GM23338 (cell line): ENCODE measurements at regions not wholly inside any gene's neighbourhood (a gene's known extent, or its start where the extent isn't known, plus 50 kb on each side); places are given as distances from the start of the nearest gene placed in this dataset.

Experiments
- ATAC-seq: fragments of 200-7000 bp; cut with Tn5 transposase; 3 replicates; pipeline ENCODE4 v1.9.1; 2020
- DNase-seq: peaks from one replicate; pipeline ENCODE4 v3.0.0-alpha.2; 2015; ENCODE audit warnings: low spot score
- H2AFZ ChIP-seq: fragments of 200-600 bp; sonication (generic); 2 replicates; pipeline ENCODE4 v1.8.0; 2016; ENCODE audit warnings: antibody characterized with exemption, mild to moderate bottlenecking, moderate library complexity
- H3F3A ChIP-seq: fragments of 200-600 bp; sonication (generic); replicated peaks from 2 replicates; pipeline ENCODE4 v1.8.0; 2017; ENCODE audit warnings: antibody characterized with exemption, mixed run types, low read depth
- H3K27ac ChIP-seq: fragments of 200-600 bp; sonication (generic); 2 replicates; pipeline ENCODE4 v1.6.1; 2016; ENCODE audit warnings: low read depth
- H3K27me3 ChIP-seq: fragments of 200-600 bp; sonication (generic); 2 replicates; pipeline ENCODE4 v1.8.0; 2016; ENCODE audit warnings: mild to moderate bottlenecking, mixed run types, moderate library complexity; ENCODE audit not compliant: insufficient read depth
- H3K36me3 ChIP-seq: fragments of 200-600 bp; sonication (generic); 2 replicates; pipeline ENCODE4 v1.8.0; 2016; ENCODE audit warnings: mild to moderate bottlenecking; ENCODE audit not compliant: insufficient read depth
- H3K4me1 ChIP-seq: fragments of 200-600 bp; sonication (generic); 2 replicates; pipeline ENCODE4 v1.8.0; 2016; ENCODE audit warnings: mild to moderate bottlenecking, moderate library complexity; ENCODE audit not compliant: insufficient read depth
- H3K4me2 ChIP-seq: fragments of 200-600 bp; sonication (generic); 2 replicates; pipeline ENCODE4 v1.7.1; 2017; ENCODE audit warnings: mixed run types
- H3K4me3 ChIP-seq: fragments of 200-600 bp; sonication (generic); 2 replicates; pipeline ENCODE4 v1.6.1; 2016; ENCODE audit warnings: mixed run types
- H3K79me2 ChIP-seq: fragments of 200-600 bp; sonication (generic); replicated peaks from 2 replicates; pipeline ENCODE4 v1.8.0; 2017; ENCODE audit warnings: mild to moderate bottlenecking; ENCODE audit not compliant: insufficient read depth
- H3K9me2 ChIP-seq: fragments of 200-600 bp; sonication (generic); 2 replicates; pipeline ENCODE4 v1.8.0; 2017; ENCODE audit not compliant: insufficient read depth
- H4K20me1 ChIP-seq: fragments of 200-600 bp; sonication (generic); replicated peaks from 2 replicates; pipeline ENCODE4 v1.8.0; 2017; ENCODE audit warnings: mild to moderate bottlenecking; ENCODE audit not compliant: insufficient read depth
- H3K27ac Mint-ChIP-seq: 2 replicates; pipeline ENCODE4 v1.8.0; 2020; ENCODE audit warnings: inconsistent platforms, mild to moderate bottlenecking, moderate library complexity, mixed read lengths
- H3K27me3 Mint-ChIP-seq: 3 replicates; pipeline ENCODE4 v1.8.0; 2022; ENCODE audit warnings: low read depth, mild to moderate bottlenecking, moderate library complexity, mixed read lengths, inconsistent platforms; ENCODE audit not compliant: insufficient read depth, poor library complexity
- H3K36me3 Mint-ChIP-seq: 3 replicates; pipeline ENCODE4 v1.8.0; 2021; ENCODE audit warnings: low read depth, mild to moderate bottlenecking, inconsistent platforms, moderate library complexity, mixed read lengths
- H3K4me1 Mint-ChIP-seq: 3 replicates; pipeline ENCODE4 v1.8.0; 2020; ENCODE audit warnings: mild to moderate bottlenecking, inconsistent platforms, mixed read lengths
- H3K4me3 Mint-ChIP-seq: 3 replicates; pipeline ENCODE4 v1.8.0; 2021; ENCODE audit warnings: moderate library complexity, mild to moderate bottlenecking, inconsistent platforms, mixed read lengths
- H3K9me3 Mint-ChIP-seq: 3 replicates; pipeline ENCODE4 v1.8.0; 2020; ENCODE audit warnings: moderate library complexity, mild to moderate bottlenecking, inconsistent platforms, mixed read lengths
- ETS1 ChIP-seq: IDR thresholded peaks from 2 replicates; pipeline ENCODE4 v1.6.1; 2016; ENCODE audit warnings: antibody characterized with exemption
- EZH2 ChIP-seq: fragments of 200-600 bp; sonication (generic); IDR thresholded peaks from one replicate; pipeline ENCODE4 v1.8.0; 2017; ENCODE audit warnings: antibody characterized with exemption, mild to moderate bottlenecking, low read depth; ENCODE audit not compliant: unreplicated experiment
- EZH2phosphoT487 ChIP-seq: fragments of 200-600 bp; sonication (generic); IDR thresholded peaks from one replicate; pipeline ENCODE4 v1.8.1; 2018; ENCODE audit warnings: antibody characterized with exemption; ENCODE audit not compliant: unreplicated experiment
- JUNB ChIP-seq: IDR thresholded peaks from one replicate; pipeline ENCODE4 v1.6.1; 2016; ENCODE audit warnings: antibody characterized with exemption; ENCODE audit not compliant: unreplicated experiment
- POLR2AphosphoS5 ChIP-seq: IDR thresholded peaks from 2 replicates; pipeline ENCODE4 v1.6.1; 2016; ENCODE audit warnings: antibody characterized with exemption, low read depth
- REST ChIP-seq: IDR thresholded peaks from one replicate; pipeline ENCODE4 v1.6.1; 2018; ENCODE audit warnings: antibody characterized with exemption; ENCODE audit not compliant: unreplicated experiment
- STAT1 ChIP-seq: IDR thresholded peaks from one replicate; pipeline ENCODE4 v1.6.1; 2016; ENCODE audit warnings: antibody characterized with exemption; ENCODE audit not compliant: unreplicated experiment
- ZNF114 ChIP-seq: fragments of 250-450 bp; sonication (Bioruptor Pico); IDR thresholded peaks from 2 replicates; pipeline ENCODE4 v1.5.0; 2020; ENCODE audit warnings: mild to moderate bottlenecking, moderate library complexity
- ZNF462 ChIP-seq: fragments of 250-450 bp; sonication (Bioruptor Pico); IDR thresholded peaks from 2 replicates; pipeline ENCODE4 v1.5.0; 2020; ENCODE audit warnings: mild to moderate bottlenecking, moderate library complexity

- TF ChIP-seq ZNF462 (CRISPR knock-in tag) (no peak), ZNF114 (no peak), STAT1 (no peak), EZH2phosphoT487 (no peak)
These were observed 497.6 kb downstream of the SUCLG1 start (continued) for GRCh38 chr2:83961512-83961911.

GRCh38 chr2:83960371-83960770 is 498.7 kb downstream of the SUCLG1 start:
- ATAC-seq (no peak), DNase-seq (no peak)
- Histone ChIP-seq H3K79me2 (no peaks in the 10 kb centered on the region), H3K27me3 (no peaks in the 10 kb centered on the region), H3F3A (no peaks in the 10 kb centered on the region), H3K4me3 (no peak overlapping the region), H3K9me2 (no peaks in the 10 kb centered on the region), H3K27ac (no peak overlapping the region), H3K4me2 (no peak overlapping the region), H2AFZ (peak overlapping the region; percentile 72; the same call in 1 of the 2 replicates), H3K36me3 (no peaks in the 10 kb centered on the region), H4K20me1 (no peaks in the 10 kb centered on the region), H3K4me1 (no peaks in the 10 kb centered on the region; the same call in 1 of the 2 replicates)
- Mint-ChIP-seq H3K27me3 (no peaks in the 10 kb centered on the region), H3K4me3 (no peak overlapping the region), H3K9me3 (no peaks in the 10 kb centered on the region), H3K27ac (no peak overlapping the region), H3K36me3 (no peaks in the 10 kb centered on the region; the same call in 2 of the 3 replicates), H3K4me1 (no peaks in the 10 kb centered on the region)
- TF ChIP-seq EZH2: no peak
- TF ChIP-seq ETS1: no peak
- TF ChIP-seq POLR2AphosphoS5: no peak
- no peak for TF ChIP-seq EZH2phosphoT487
- TF ChIP-seq JUNB: no peak
- no peak for TF ChIP-seq REST
